GM23338 (cell line): ENCODE measurements at regions not wholly inside any gene's neighbourhood (a gene's known extent, or its start where the extent isn't known, plus 50 kb on each side); places are given as distances from the start of the nearest gene placed in this dataset.
"Not testable (repeated sequence)": the region's sequence is repeated elsewhere in the genome, so short reads cannot be mapped to it uniquely, and the experiment has no call there.

ENCODE experiments used
- ATAC-seq: fragments of 200-7000 bp; cut with Tn5 transposase; 3 replicates; pipeline ENCODE4 v1.9.1; 2020
- DNase-seq: peaks from one replicate; pipeline ENCODE4 v3.0.0-alpha.2; 2015; ENCODE audit warnings: low spot score
- H2AFZ ChIP-seq: fragments of 200-600 bp; sonication (generic); 2 replicates; pipeline ENCODE4 v1.8.0; 2016; ENCODE audit warnings: antibody characterized with exemption, mild to moderate bottlenecking, moderate library complexity
- H3F3A ChIP-seq: fragments of 200-600 bp; sonication (generic); replicated peaks from 2 replicates; pipeline ENCODE4 v1.8.0; 2017; ENCODE audit warnings: antibody characterized with exemption, mixed run types, low read depth
- H3K27ac ChIP-seq: fragments of 200-600 bp; sonication (generic); 2 replicates; pipeline ENCODE4 v1.6.1; 2016; ENCODE audit warnings: low read depth
- H3K27me3 ChIP-seq: fragments of 200-600 bp; sonication (generic); 2 replicates; pipeline ENCODE4 v1.8.0; 2016; ENCODE audit warnings: mild to moderate bottlenecking, mixed run types, moderate library complexity; ENCODE audit not compliant: insufficient read depth
- H3K36me3 ChIP-seq: fragments of 200-600 bp; sonication (generic); 2 replicates; pipeline ENCODE4 v1.8.0; 2016; ENCODE audit warnings: mild to moderate bottlenecking; ENCODE audit not compliant: insufficient read depth
- H3K4me1 ChIP-seq: fragments of 200-600 bp; sonication (generic); 2 replicates; pipeline ENCODE4 v1.8.0; 2016; ENCODE audit warnings: mild to moderate bottlenecking, moderate library complexity; ENCODE audit not compliant: insufficient read depth
- H3K4me2 ChIP-seq: fragments of 200-600 bp; sonication (generic); 2 replicates; pipeline ENCODE4 v1.7.1; 2017; ENCODE audit warnings: mixed run types
- H3K4me3 ChIP-seq: fragments of 200-600 bp; sonication (generic); 2 replicates; pipeline ENCODE4 v1.6.1; 2016; ENCODE audit warnings: mixed run types
- H3K79me2 ChIP-seq: fragments of 200-600 bp; sonication (generic); replicated peaks from 2 replicates; pipeline ENCODE4 v1.8.0; 2017; ENCODE audit warnings: mild to moderate bottlenecking; ENCODE audit not compliant: insufficient read depth
- H3K9me2 ChIP-seq: fragments of 200-600 bp; sonication (generic); 2 replicates; pipeline ENCODE4 v1.8.0; 2017; ENCODE audit not compliant: insufficient read depth
- H4K20me1 ChIP-seq: fragments of 200-600 bp; sonication (generic); replicated peaks from 2 replicates; pipeline ENCODE4 v1.8.0; 2017; ENCODE audit warnings: mild to moderate bottlenecking; ENCODE audit not compliant: insufficient read depth
- H3K27ac Mint-ChIP-seq: 2 replicates; pipeline ENCODE4 v1.8.0; 2020; ENCODE audit warnings: inconsistent platforms, mild to moderate bottlenecking, moderate library complexity, mixed read lengths
- H3K27me3 Mint-ChIP-seq: 3 replicates; pipeline ENCODE4 v1.8.0; 2022; ENCODE audit warnings: low read depth, mild to moderate bottlenecking, moderate library complexity, mixed read lengths, inconsistent platforms; ENCODE audit not compliant: insufficient read depth, poor library complexity
- H3K36me3 Mint-ChIP-seq: 3 replicates; pipeline ENCODE4 v1.8.0; 2021; ENCODE audit warnings: low read depth, mild to moderate bottlenecking, inconsistent platforms, moderate library complexity, mixed read lengths
- H3K4me1 Mint-ChIP-seq: 3 replicates; pipeline ENCODE4 v1.8.0; 2020; ENCODE audit warnings: mild to moderate bottlenecking, inconsistent platforms, mixed read lengths
- H3K4me3 Mint-ChIP-seq: 3 replicates; pipeline ENCODE4 v1.8.0; 2021; ENCODE audit warnings: moderate library complexity, mild to moderate bottlenecking, inconsistent platforms, mixed read lengths
- H3K9me3 Mint-ChIP-seq: 3 replicates; pipeline ENCODE4 v1.8.0; 2020; ENCODE audit warnings: moderate library complexity, mild to moderate bottlenecking, inconsistent platforms, mixed read lengths
- EZH2phosphoT487 ChIP-seq: fragments of 200-600 bp; sonication (generic); IDR thresholded peaks from one replicate; pipeline ENCODE4 v1.8.1; 2018; ENCODE audit warnings: antibody characterized with exemption; ENCODE audit not compliant: unreplicated experiment
- NANOG ChIP-seq: IDR thresholded peaks from 2 replicates; pipeline ENCODE4 v1.6.1; 2016; ENCODE audit warnings: antibody characterized with exemption, borderline replicate concordance
- POLR2AphosphoS5 ChIP-seq: IDR thresholded peaks from 2 replicates; pipeline ENCODE4 v1.6.1; 2016; ENCODE audit warnings: antibody characterized with exemption, low read depth
- ZNF114 ChIP-seq: fragments of 250-450 bp; sonication (Bioruptor Pico); IDR thresholded peaks from 2 replicates; pipeline ENCODE4 v1.5.0; 2020; ENCODE audit warnings: mild to moderate bottlenecking, moderate library complexity
- ZNF331 ChIP-seq: fragments of 250-450 bp; sonication (Bioruptor Pico); IDR thresholded peaks from 2 replicates; pipeline ENCODE4 v1.5.0; 2020; ENCODE audit warnings: low read depth, mild to moderate bottlenecking, moderate library complexity
- TF ChIP-seq, protein P1 (sequence below): IDR thresholded peaks from 2 replicates; pipeline ENCODE4 v1.6.1; 2016; ENCODE audit warnings: antibody characterized with exemption

GRCh38 chr4:67319607-67320006, 225.7 kb downstream of the CENPC start:
- H3F3A ChIP-seq, H3K36me3 ChIP-seq, H3K4me3 ChIP-seq, H3K27me3 ChIP-seq, H2AFZ ChIP-seq, H3K79me2 ChIP-seq, DNase-seq, H4K20me1 ChIP-seq, ATAC-seq, H3K9me2 ChIP-seq, H3K27ac ChIP-seq, H3K4me1 Mint-ChIP-seq, H3K4me1 ChIP-seq, H3K27me3 Mint-ChIP-seq, H3K4me2 ChIP-seq, H3K27ac Mint-ChIP-seq, H3K4me3 Mint-ChIP-seq: not testable (repeated sequence)
- Mint-ChIP-seq H3K36me3 (peaks cover 13% of the 10 kb centered on the region; the same call in 2 of the 3 replicates), H3K9me3 (peaks cover 25% of the 10 kb centered on the region)

GRCh38 chr4:67300497-67301185, 244.7 kb downstream of the CENPC start:
- not testable (repeated sequence) for H3K27ac ChIP-seq, H3K27me3 Mint-ChIP-seq, H3K4me2 ChIP-seq, H3F3A ChIP-seq, H3K36me3 ChIP-seq, H3K27me3 ChIP-seq, H3K4me1 Mint-ChIP-seq, H3K4me3 ChIP-seq, H3K4me1 ChIP-seq, ATAC-seq, DNase-seq, H4K20me1 ChIP-seq, H3K27ac Mint-ChIP-seq, H3K9me2 ChIP-seq, H3K79me2 ChIP-seq, H3K4me3 Mint-ChIP-seq, H2AFZ ChIP-seq
- Mint-ChIP-seq H3K36me3 (peaks cover 11% of the 10 kb centered on the region; the same call in 2 of the 3 replicates), H3K9me3 (peaks cover 23% of the 10 kb centered on the region)

GRCh38 chr4:67292636-67293035, 252.7 kb downstream of the CENPC start:
- Histone ChIP-seq H3K27ac (no peak overlapping the region), H3K36me3 (no peaks in the 10 kb centered on the region), H3K79me2 (no peaks in the 10 kb centered on the region), H3K4me1 (peaks cover 11% of the 10 kb centered on the region; the same call in 1 of the 2 replicates), H3K27me3 (no peaks in the 10 kb centered on the region), H3F3A (no peaks in the 10 kb centered on the region), H4K20me1 (no peaks in the 10 kb centered on the region), H3K4me3 (no peak overlapping the region), H2AFZ (no peak overlapping the region), H3K4me2 (no peak overlapping the region), H3K9me2 (no peaks in the 10 kb centered on the region)
- H3K9me3 Mint-ChIP-seq, result peaks cover 11% of the 10 kb centered on the region
- no peak for DNase-seq
- no peak overlapping the region for H3K27ac Mint-ChIP-seq
- ATAC-seq, result no peak
- TF ChIP-seq EZH2phosphoT487, result no peak
- no peak for TF ChIP-seq POLR2AphosphoS5
- TF ChIP-seq ZNF114 (CRISPR knock-in tag), result no peak
- no peak for TF ChIP-seq NANOG
- peaks cover 7% of the 10 kb centered on the region for H3K36me3 Mint-ChIP-seq
- no peaks in the 10 kb centered on the region for H3K27me3 Mint-ChIP-seq
- peaks cover 11% of the 10 kb centered on the region for H3K4me1 Mint-ChIP-seq
- H3K4me3 Mint-ChIP-seq, result no peak overlapping the region

DNA sequence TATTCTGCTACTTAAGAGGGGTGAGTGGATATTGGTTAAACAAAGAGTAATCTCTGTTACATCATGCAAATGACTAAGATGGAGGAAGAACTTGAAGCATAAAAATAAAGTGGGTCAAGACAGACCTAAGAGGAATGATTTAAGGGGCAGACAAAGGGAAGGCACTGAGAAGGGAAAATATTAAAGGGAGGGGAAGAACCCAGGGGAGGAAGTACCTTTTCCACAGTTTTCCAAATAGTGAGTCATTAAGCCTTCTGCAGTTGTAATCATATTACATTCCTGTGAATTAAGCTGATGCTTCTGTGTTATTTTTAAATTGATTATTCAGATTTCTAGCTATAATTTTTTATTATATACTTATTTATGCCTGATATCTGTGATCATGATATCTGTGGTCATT, 253.3 kb downstream of the CENPC start:
- H3K27ac ChIP-seq, result no peak overlapping the region
- H3K79me2 ChIP-seq, result no peaks in the 10 kb centered on the region
- H3K27me3 ChIP-seq, result no peaks in the 10 kb centered on the region
- H3K4me2 ChIP-seq, result no peak overlapping the region
- Mint-ChIP-seq H3K9me3 (peaks cover 16% of the 10 kb centered on the region), H3K4me1 (peaks cover 11% of the 10 kb centered on the region), H3K4me3 (no peak overlapping the region), H3K36me3 (peaks cover 13% of the 10 kb centered on the region), H3K27me3 (no peaks in the 10 kb centered on the region), H3K27ac (no peak overlapping the region)
- H3K4me1 ChIP-seq, result peaks cover 11% of the 10 kb centered on the region; the same call in 1 of the 2 replicates
- no peak overlapping the region for H2AFZ ChIP-seq
- H3F3A ChIP-seq, result no peaks in the 10 kb centered on the region
- DNase-seq (no peak), ATAC-seq (no peak)
- no peaks in the 10 kb centered on the region for H3K36me3 ChIP-seq
- no peak overlapping the region for H3K4me3 ChIP-seq
- no peaks in the 10 kb centered on the region for H4K20me1 ChIP-seq
- no peaks in the 10 kb centered on the region for H3K9me2 ChIP-seq
- TF ChIP-seq ZNF331 (CRISPR knock-in tag) (no peak), EZH2phosphoT487 (no peak), ZNF114 (CRISPR knock-in tag) (no peak), POLR2AphosphoS5 (no peak), NANOG (no peak)
- TF ChIP-seq, protein P1, sequence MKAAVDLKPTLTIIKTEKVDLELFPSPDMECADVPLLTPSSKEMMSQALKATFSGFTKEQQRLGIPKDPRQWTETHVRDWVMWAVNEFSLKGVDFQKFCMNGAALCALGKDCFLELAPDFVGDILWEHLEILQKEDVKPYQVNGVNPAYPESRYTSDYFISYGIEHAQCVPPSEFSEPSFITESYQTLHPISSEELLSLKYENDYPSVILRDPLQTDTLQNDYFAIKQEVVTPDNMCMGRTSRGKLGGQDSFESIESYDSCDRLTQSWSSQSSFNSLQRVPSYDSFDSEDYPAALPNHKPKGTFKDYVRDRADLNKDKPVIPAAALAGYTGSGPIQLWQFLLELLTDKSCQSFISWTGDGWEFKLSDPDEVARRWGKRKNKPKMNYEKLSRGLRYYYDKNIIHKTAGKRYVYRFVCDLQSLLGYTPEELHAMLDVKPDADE, result no peak
